NCI-H1048 (cell line): ENCODE measurements at regions not wholly inside any gene's neighbourhood (a gene's known extent, or its start where the extent isn't known, plus 50 kb on each side); places are given as distances from the start of the nearest gene placed in this dataset.
"Not testable (repeated sequence)": the region's sequence is repeated elsewhere in the genome, so short reads cannot be mapped to it uniquely, and the experiment has no call there.

Source experiments
- DNase-seq: peaks from one replicate; lab custom pipeline; 2025; lab: John Stamatoyannopoulos, UW

GRCh38 chr12:75798136-75798926 is 233.2 kb downstream of the PHLDA1 start:
- no peak for DNase-seq

GRCh38 chr12:75795125-75795524 is 236.5 kb downstream of the PHLDA1 start:
- DNase-seq = no peak

GRCh38 chr12:75792687-75793086 is 238.9 kb downstream of the PHLDA1 start:
- no peak for DNase-seq

GRCh38 chr12:75790219-75790618 is 241.4 kb downstream of the PHLDA1 start:
- DNase-seq = no peak

DNA sequence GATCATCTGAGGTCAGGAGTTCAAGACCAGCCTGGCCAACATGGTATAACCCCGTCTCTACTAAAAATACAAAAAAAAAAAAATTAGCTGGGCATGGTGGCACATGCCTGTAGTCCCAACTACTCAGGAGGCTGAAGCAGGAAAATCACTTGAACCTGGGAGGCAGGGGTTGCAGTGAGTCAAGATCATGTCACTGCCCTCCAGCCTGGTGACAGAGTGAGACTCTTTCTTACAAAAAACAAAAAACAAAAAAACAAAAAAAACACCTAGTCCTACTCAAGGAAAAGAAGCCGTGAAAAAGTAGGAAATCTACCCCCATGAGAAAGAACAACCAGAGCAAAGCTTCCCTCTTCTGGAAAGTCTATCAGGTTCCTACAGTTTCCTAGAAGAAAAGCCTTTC is 244.4 kb downstream of the PHLDA1 start:
- DNase-seq = not testable (repeated sequence)

- no peak for DNase-seq
Measured at GRCh38 chr12:75786070-75786469, 245.5 kb downstream of the PHLDA1 start.

- DNase-seq = no peak
Measured at GRCh38 chr12:75784591-75784990, 247.0 kb downstream of the PHLDA1 start.

DNA sequence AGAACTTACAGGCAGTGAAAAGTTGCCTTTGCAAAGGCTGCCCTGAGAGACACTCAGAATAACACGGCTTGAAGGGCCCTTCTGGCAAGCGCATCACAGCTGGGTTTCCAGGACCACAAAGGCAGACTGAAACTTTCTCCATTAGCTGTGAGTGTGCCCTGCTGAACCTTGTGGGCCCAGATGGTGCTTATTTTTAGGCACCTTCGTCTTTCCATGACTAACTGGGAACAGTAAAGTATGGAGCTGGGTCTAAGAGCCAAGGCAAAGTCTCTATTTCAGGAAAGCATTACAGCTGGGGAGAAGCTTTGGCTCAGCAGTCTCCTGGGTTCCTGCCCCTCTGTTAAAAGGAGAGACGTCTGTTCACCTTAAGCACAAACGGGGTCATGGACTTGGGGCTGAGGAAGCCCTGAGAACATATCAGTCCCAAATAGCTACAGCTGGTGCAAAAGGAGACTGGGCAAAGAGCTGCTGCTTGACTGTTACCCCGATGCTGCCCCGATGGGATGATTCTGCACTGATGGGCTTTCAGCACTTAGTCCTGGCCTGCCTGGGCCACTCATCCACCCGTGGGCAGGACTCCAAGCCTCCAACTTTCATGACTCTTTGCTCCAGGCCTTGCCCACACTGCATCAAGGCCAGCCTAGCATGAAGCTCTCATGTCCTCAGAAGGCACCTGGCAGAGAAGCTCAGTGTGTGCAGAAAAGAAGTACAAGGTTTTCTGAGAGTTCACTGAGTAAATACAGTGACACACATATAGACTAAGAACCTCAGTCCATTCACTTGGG is 248.3 kb downstream of the PHLDA1 start:
- DNase-seq = no peak

- no peak for DNase-seq
Measured at GRCh38 chr12:75782069-75782581, 249.5 kb downstream of the PHLDA1 start.

DNA sequence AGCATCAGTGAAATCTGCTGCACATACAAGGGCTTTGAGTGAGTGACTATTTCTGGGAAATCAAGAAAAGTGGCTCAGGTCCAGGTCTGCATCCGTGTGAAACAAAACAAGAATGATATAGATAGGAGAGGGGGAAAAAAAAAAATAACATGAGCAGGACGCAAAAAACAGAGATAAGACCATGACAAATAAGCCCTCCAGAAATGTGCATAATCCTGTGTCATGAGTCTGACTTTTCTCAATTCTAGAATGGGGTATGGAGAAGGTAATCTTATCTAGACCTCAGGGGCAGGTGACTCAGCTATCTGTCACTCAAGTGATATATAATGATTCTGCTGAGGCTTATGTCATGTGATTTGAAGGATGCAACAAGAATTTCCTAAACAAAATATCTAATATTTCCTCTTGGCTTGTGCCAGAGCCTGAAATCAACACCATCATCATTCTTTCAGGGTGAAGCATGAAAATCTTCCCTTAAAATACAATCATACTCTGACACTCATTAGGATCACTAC is 250.0 kb downstream of the PHLDA1 start:
- no peak for DNase-seq

DNA sequence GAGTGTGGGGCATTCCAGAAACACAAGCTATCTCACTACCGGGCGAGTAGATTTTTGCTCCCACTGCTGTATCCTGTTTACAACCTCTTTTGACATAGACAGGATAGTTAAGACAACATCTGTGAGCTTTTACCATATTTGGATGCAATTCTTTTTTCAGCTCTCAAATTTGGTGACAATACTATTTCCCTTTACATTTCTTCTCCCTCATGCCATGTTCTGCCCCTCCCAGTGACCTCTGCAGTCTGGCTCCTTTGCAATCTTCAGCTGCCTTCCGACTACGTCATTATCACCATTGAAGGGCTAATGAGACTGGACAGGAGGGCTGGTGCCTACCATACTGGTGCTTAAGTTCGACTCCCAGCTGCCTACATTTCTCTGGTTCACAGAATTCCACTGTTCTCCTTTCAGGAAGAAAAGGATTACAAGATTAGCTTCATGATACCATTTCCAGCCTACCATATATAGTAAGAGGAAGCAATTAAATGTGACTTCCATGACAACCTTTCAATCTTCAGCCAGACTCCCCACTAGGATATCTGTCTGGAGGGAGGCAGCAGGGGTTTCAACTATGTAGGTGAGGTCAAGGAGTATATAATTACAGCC is 251.6 kb downstream of the PHLDA1 start:
- no peak for DNase-seq

- DNase-seq = no peak
Measured at GRCh38 chr12:75774261-75775052, 257.1 kb downstream of the PHLDA1 start.

GRCh38 chr12:75773377-75773776 is 258.2 kb downstream of the PHLDA1 start:
- no peak for DNase-seq

DNA sequence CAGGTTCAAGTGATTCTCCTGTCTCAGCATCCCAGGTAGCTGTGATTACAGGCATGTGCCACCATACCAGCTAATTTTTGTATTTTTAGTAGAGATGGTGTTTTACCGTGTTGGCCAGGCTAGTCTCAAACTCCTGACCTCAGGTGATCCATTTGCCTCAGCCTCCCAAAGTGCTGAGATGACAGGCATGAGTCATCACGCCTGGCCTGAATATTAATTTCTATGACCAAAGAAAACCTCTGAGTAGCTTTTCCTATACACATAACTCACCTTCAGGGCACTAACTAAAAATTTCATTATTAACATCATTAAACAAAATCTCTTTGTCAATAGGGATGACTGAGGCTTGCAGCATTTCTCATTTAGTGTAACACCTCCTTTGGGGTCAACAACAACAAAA is 259.6 kb upstream of the KRR1 start:
- DNase-seq = no peak

DNA sequence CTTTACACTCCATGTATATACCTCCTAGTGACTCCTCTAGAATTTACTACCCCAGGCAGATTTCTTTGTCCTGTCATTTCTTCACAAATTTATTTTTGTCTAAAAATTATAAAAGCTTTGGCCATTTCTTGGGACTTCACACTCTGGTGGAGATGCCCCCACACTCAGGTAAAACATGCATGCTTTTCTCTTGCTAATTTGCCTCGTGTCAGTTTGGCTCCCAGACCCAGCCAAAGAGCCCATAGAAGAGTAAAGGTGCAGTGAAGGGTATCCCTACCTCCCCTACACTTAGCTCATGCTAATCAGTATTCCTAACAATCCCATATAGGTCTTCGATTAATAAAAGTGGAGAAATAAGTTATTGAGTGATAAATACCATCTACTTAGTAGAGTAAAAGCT is 256.5 kb upstream of the KRR1 start:
- DNase-seq = no peak

GRCh38 chr12:75766263-75767160 is 255.1 kb upstream of the KRR1 start:
- DNase-seq = no peak

GRCh38 chr12:75765170-75766059 is 254.0 kb upstream of the KRR1 start:
- no peak for DNase-seq

GRCh38 chr12:75764091-75764841 is 252.9 kb upstream of the KRR1 start:
- DNase-seq = no peak
